ENCODE measurements at regions not wholly inside any gene's neighbourhood (a gene's known extent, or its start where the extent isn't known, plus 50 kb on each side); places are given as distances from the start of the nearest gene placed in this dataset.

DNA sequence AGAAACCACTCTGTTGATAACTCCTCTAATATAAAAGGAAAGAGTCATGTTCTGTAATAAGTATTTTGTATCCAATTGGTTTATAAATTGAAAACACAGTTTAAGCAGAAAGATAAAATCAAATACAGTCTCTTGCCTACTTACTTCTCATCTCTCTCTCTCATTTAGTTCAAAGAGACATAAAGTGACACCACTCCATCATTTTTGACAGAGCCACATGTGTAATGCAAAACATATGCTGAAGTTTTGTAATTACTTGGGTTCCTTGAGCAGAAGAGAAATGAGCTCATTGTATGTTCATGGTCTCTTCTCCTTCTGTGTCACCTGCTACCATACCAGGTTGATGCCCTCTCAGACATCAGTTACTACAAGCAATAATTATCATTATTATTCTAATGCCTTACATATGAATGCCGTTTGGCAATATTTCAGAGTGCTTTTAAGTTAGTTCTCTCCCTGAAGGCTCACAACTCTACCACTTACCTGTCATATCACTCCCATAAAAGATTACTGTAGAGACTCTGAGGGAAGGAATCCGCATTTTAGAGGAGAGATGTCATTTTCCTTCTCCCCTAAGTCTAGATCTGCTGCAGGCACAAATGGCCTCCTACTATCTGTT, 59.9 kb upstream of the SKAP2 start:
- Histone ChIP-seq H3K23me2 (ENCODE audit: low read depth, low read length) (no peaks in the 10 kb centered on the region), H3K18ac (ENCODE audit: extremely low read depth, low read length) (no peak overlapping the region), H3K9me3 (ENCODE audit: insufficient read depth in 2 of 2, low read depth in 1 of 2, low read length in 1 of 2) (no peaks in the 10 kb centered on the region), H3K9ac (replicated peaks in 1 of 4; ENCODE audit: extremely low read depth in 1 of 4, low read depth in 3 of 4, low read length in 3 of 4) (no peak overlapping the region), H2BK5ac (ENCODE audit: low read depth, low read length) (no peak overlapping the region), H3K27me3 (replicated peaks in 1 of 4; ENCODE audit: control insufficient read depth in 3 of 4, extremely low read depth in 1 of 4, insufficient read depth in 3 of 4, low read length in 3 of 4) (no peaks in the 10 kb centered on the region), H2BK12ac (ENCODE audit: low read depth, low read length) (no peak overlapping the region), H3K4ac (replicated peaks; ENCODE audit: insufficient read length, low read depth, low read length) (no peak overlapping the region), H3K4me1 (replicated peaks in 1 of 4; ENCODE audit: control insufficient read depth in 3 of 4, insufficient read depth in 4 of 4, low read length in 3 of 4) (peaks cover 0 to 4% (median 1%) of the 10 kb centered on the region in 4 experiments; a peak in 2 of 7 replicates), H3K36me3 (ENCODE audit: control insufficient read depth in 2 of 4, insufficient read depth in 4 of 4, low read length in 3 of 4) (no peaks in the 10 kb centered on the region), H2BK15ac (ENCODE audit: low read length) (no peak overlapping the region), H3K27ac (ENCODE audit: low read depth, low read length) (no peak overlapping the region), H4K8ac (ENCODE audit: extremely low read depth, insufficient read depth, low read length) (no peak overlapping the region), H2AFZ (ENCODE audit: low read length) (no peak overlapping the region), H4K91ac (replicated peaks; ENCODE audit: insufficient read length, low read length) (no peak overlapping the region), H3K4me2 (ENCODE audit: insufficient read depth in 1 of 2, low read depth in 2 of 2, low read length in 2 of 2) (no peak overlapping the region), H2BK120ac (replicated peaks; ENCODE audit: low read depth, low read length) (no peak overlapping the region), H3K56ac (replicated peaks; ENCODE audit: insufficient read length, low read depth, low read length) (no peak overlapping the region), H3K4me3 (ENCODE audit: extremely low read depth in 1 of 4, insufficient read depth in 2 of 4, low read depth in 3 of 4, low read length in 4 of 4) (no peak overlapping the region), H4K20me1 (replicated peaks in 1 of 2; ENCODE audit: control insufficient read depth in 1 of 2, insufficient read depth in 2 of 2, low read length in 2 of 2) (no peaks in the 10 kb centered on the region), H3K23ac (ENCODE audit: insufficient read length) (no peak overlapping the region), H4K5ac (ENCODE audit: insufficient read length, low read depth, low read length) (no peak overlapping the region), H3K79me1 (ENCODE audit: low read depth, low read length) (no peaks in the 10 kb centered on the region), H2BK20ac (ENCODE audit: low read length) (no peak overlapping the region), H3K14ac (ENCODE audit: insufficient read length) (no peak overlapping the region), H3K79me2 (ENCODE audit: control insufficient read depth in 1 of 2, insufficient read depth in 2 of 2, low read length in 2 of 2) (no peaks in the 10 kb centered on the region), H2AK5ac (ENCODE audit: low read depth, low read length) (no peak overlapping the region)
- WGBS, 2 experiments (ENCODE audit: extremely low coverage in 1 of 2, insufficient coverage in 1 of 2, insufficient read length in 1 of 2, insufficient replicate concordance in 2 of 2, low coverage in 1 of 2, low lambda C conversion rate in 2 of 2, missing lambda C conversion rate in 1 of 2): 79% methylated on average over 2 of the region's 2 CpGs; no CpG with 5 or more reads in 1 of the 2 experiments
- ChIA-PET CTCF (ENCODE audit: partially characterized antibody) (no interaction called here), POLR2A (ENCODE audit: partially characterized antibody) (no interaction called here)
- FAIRE-seq (no peak), DNase-seq (ENCODE audit: low read depth in 1 of 2, low spot score in 2 of 2) (no peak)
- TF ChIP-seq EZH2 (IDR thresholded peaks at IDR 0.05; ENCODE audit: low read depth, low read length, severe bottlenecking) (no peak), CTBP2 (IDR thresholded peaks at IDR 0.05; ENCODE audit: borderline replicate concordance, insufficient read depth, insufficient read length, low read length) (no peak), SP1 (IDR thresholded peaks at IDR 0.05; ENCODE audit: low read depth, low read length) (no peak), KDM1A (IDR thresholded peaks at IDR 0.05; ENCODE audit: borderline replicate concordance, low read length) (no peak), SAP30 (IDR thresholded peaks at IDR 0.05; ENCODE audit: insufficient read depth, insufficient replicate concordance, low read length) (no peak), JUND (IDR thresholded peaks at IDR 0.05; ENCODE audit: low read length) (no peak), SP4 (IDR thresholded peaks at IDR 0.05; ENCODE audit: low read length) (no peak), MAFK (IDR thresholded peaks at IDR 0.05; ENCODE audit: low read depth, low read length) (no peak), SIRT6 (IDR thresholded peaks at IDR 0.05; ENCODE audit: low read length) (no peak)
